ENCODE measurements at regions not wholly inside any gene's neighbourhood (a gene's known extent, or its start where the extent isn't known, plus 50 kb on each side); places are given as distances from the start of the nearest gene placed in this dataset.

- Histone ChIP-seq H2AFZ (ENCODE audit: low read length) (no peak overlapping the region), H3K79me2 (ENCODE audit: insufficient read depth, low read length) (no peaks in the 10 kb centered on the region), H3K4me3 (ENCODE audit: insufficient read depth, low read length) (no peak overlapping the region), H4K20me1 (ENCODE audit: insufficient read depth, low read length) (no peaks in the 10 kb centered on the region), H3K4me2 (ENCODE audit: insufficient read depth, low read length) (no peak overlapping the region), H3K36me3 (ENCODE audit: insufficient read depth, low read length) (no peaks in the 10 kb centered on the region), H3K27ac (ENCODE audit: low read depth, low read length) (no peak overlapping the region), H3K4me1 (ENCODE audit: insufficient read depth, low read length) (no peaks in the 10 kb centered on the region), H3K27me3 (ENCODE audit: insufficient read depth, low read length) (no peaks in the 10 kb centered on the region), H3K9me3 (ENCODE audit: low read depth, low read length) (no peaks in the 10 kb centered on the region)
- no peak for DNase-seq (ENCODE audit: insufficient read length, low spot score, missing footprints)
- TF ChIP-seq CTCF (IDR thresholded peaks at IDR 0.05; ENCODE audit: extremely low read depth, low read depth, low read length), result no peak
Measured at GRCh38 chr6:110043366-110043994, 65.4 kb downstream of the GPR6 start.

- Histone ChIP-seq H3K9me3 (ENCODE audit: low read depth, low read length) (no peaks in the 10 kb centered on the region), H3K27ac (ENCODE audit: low read depth, low read length) (no peak overlapping the region), H3K4me3 (ENCODE audit: insufficient read depth, low read length) (no peak overlapping the region), H3K4me2 (ENCODE audit: insufficient read depth, low read length) (no peak overlapping the region), H3K4me1 (ENCODE audit: insufficient read depth, low read length) (no peaks in the 10 kb centered on the region), H2AFZ (ENCODE audit: low read length) (no peak overlapping the region), H3K79me2 (ENCODE audit: insufficient read depth, low read length) (no peaks in the 10 kb centered on the region), H3K27me3 (ENCODE audit: insufficient read depth, low read length) (no peaks in the 10 kb centered on the region), H3K36me3 (ENCODE audit: insufficient read depth, low read length) (no peaks in the 10 kb centered on the region), H4K20me1 (ENCODE audit: insufficient read depth, low read length) (no peaks in the 10 kb centered on the region)
- no peak for DNase-seq (ENCODE audit: insufficient read length, low spot score, missing footprints)
- TF ChIP-seq CTCF (IDR thresholded peaks at IDR 0.05; ENCODE audit: extremely low read depth, low read depth, low read length), result no peak
Measured at GRCh38 chr6:110044096-110044495, 66.0 kb downstream of the GPR6 start.

GRCh38 chr6:110044622-110045021 is 66.5 kb downstream of the GPR6 start:
- Histone ChIP-seq H3K4me3 (ENCODE audit: insufficient read depth, low read length) (no peak overlapping the region), H3K36me3 (ENCODE audit: insufficient read depth, low read length) (no peaks in the 10 kb centered on the region), H3K4me1 (ENCODE audit: insufficient read depth, low read length) (no peaks in the 10 kb centered on the region), H2AFZ (ENCODE audit: low read length) (no peak overlapping the region), H3K9me3 (ENCODE audit: low read depth, low read length) (no peaks in the 10 kb centered on the region), H3K79me2 (ENCODE audit: insufficient read depth, low read length) (no peaks in the 10 kb centered on the region), H3K27ac (ENCODE audit: low read depth, low read length) (no peak overlapping the region), H4K20me1 (ENCODE audit: insufficient read depth, low read length) (no peaks in the 10 kb centered on the region), H3K4me2 (ENCODE audit: insufficient read depth, low read length) (no peak overlapping the region), H3K27me3 (ENCODE audit: insufficient read depth, low read length) (no peaks in the 10 kb centered on the region)
- no peak for DNase-seq (ENCODE audit: insufficient read length, low spot score, missing footprints)
- TF ChIP-seq CTCF (IDR thresholded peaks at IDR 0.05; ENCODE audit: extremely low read depth, low read depth, low read length), result no peak

- Histone ChIP-seq H3K27me3 (ENCODE audit: insufficient read depth, low read length) (peaks cover 13% of the 10 kb centered on the region), H3K4me1 (ENCODE audit: insufficient read depth, low read length) (no peaks in the 10 kb centered on the region), H2AFZ (ENCODE audit: low read length) (no peak overlapping the region), H3K4me2 (ENCODE audit: insufficient read depth, low read length) (no peak overlapping the region), H3K36me3 (ENCODE audit: insufficient read depth, low read length) (no peaks in the 10 kb centered on the region), H3K9me3 (ENCODE audit: low read depth, low read length) (no peaks in the 10 kb centered on the region), H3K4me3 (ENCODE audit: insufficient read depth, low read length) (no peak overlapping the region), H3K27ac (ENCODE audit: low read depth, low read length) (no peak overlapping the region), H4K20me1 (ENCODE audit: insufficient read depth, low read length) (no peaks in the 10 kb centered on the region), H3K79me2 (ENCODE audit: insufficient read depth, low read length) (no peaks in the 10 kb centered on the region)
- no peak for DNase-seq (ENCODE audit: insufficient read length, low spot score, missing footprints)
- TF ChIP-seq CTCF (IDR thresholded peaks at IDR 0.05; ENCODE audit: extremely low read depth, low read depth, low read length), result no peak
Measured at GRCh38 chr6:110048221-110048875, 70.2 kb downstream of the GPR6 start.

All from osteoblast (primary cell).